ENCODE measurements at regions not wholly inside any gene's neighbourhood (a gene's known extent, or its start where the extent isn't known, plus 50 kb on each side); places are given as distances from the start of the nearest gene placed in this dataset.

- Histone ChIP-seq H3K23ac (ENCODE audit: low read length in 2 of 2) (no peak overlapping the region), H3K14ac (ENCODE audit: low read length in 2 of 2) (no peak overlapping the region), H3K9ac (ENCODE audit: low read length) (no peak overlapping the region), H3K4ac (ENCODE audit: low read depth in 1 of 2, low read length in 2 of 2) (no peak overlapping the region), H2BK120ac (ENCODE audit: low read depth, low read length) (no peak overlapping the region), H3K9me3 (ENCODE audit: control insufficient read depth, low read length) (no peaks in the 10 kb centered on the region), H4K8ac (ENCODE audit: low read length) (no peak overlapping the region), H3K36me3 (ENCODE audit: control insufficient read depth in 1 of 2, insufficient read depth in 2 of 2, low read depth in 1 of 2, low read length in 2 of 2) (no peaks in the 10 kb centered on the region), H3K4me1 (ENCODE audit: control insufficient read depth, insufficient read depth, low read depth, low read length) (peaks cover 6% of the 10 kb centered on the region), H3K27ac (ENCODE audit: low read length, poor library complexity, severe bottlenecking) (no peak overlapping the region), H3K18ac (ENCODE audit: low read depth in 1 of 2, low read length in 2 of 2) (no peak overlapping the region), H2AK5ac (ENCODE audit: low read length, severe bottlenecking) (no peak overlapping the region), H2BK15ac (ENCODE audit: low read depth, poor library complexity, severe bottlenecking) (no peak overlapping the region), H4K91ac (ENCODE audit: low read length) (no peak overlapping the region), H2BK5ac (ENCODE audit: low read depth, low read length, poor library complexity, severe bottlenecking) (no peak overlapping the region), H3K4me3 (ENCODE audit: insufficient read depth in 1 of 2, low read depth in 1 of 2, low read length in 2 of 2) (no peak overlapping the region), H2AFZ (ENCODE audit: low read depth, low read length) (no peak overlapping the region), H3K79me1 (replicated peaks; ENCODE audit: low read length, poor library complexity, severe bottlenecking) (peaks cover 13% of the 10 kb centered on the region), H2BK12ac (ENCODE audit: low read length in 2 of 2) (no peak overlapping the region), H3K4me2 (ENCODE audit: low read length, poor library complexity, severe bottlenecking) (no peak overlapping the region), H3K27me3 (ENCODE audit: control insufficient read depth in 1 of 2, insufficient read depth in 1 of 2, low read length in 2 of 2) (no peaks in the 10 kb centered on the region)
- no peak for DNase-seq
- WGBS, result no CpG with 5 or more reads among the region's 1 CpG
Observed at GRCh38 chr11:33454264-33454663, 197.1 kb downstream of the HIPK3 start.

GRCh38 chr11:33452836-33453624 is 195.8 kb downstream of the HIPK3 start:
- Histone ChIP-seq H3K27me3 (ENCODE audit: control insufficient read depth in 1 of 2, insufficient read depth in 1 of 2, low read length in 2 of 2) (no peaks in the 10 kb centered on the region), H4K8ac (ENCODE audit: low read length) (no peak overlapping the region), H4K91ac (ENCODE audit: low read length) (no peak overlapping the region), H2BK15ac (ENCODE audit: low read depth, poor library complexity, severe bottlenecking) (no peak overlapping the region), H2BK12ac (ENCODE audit: low read length in 2 of 2) (no peak overlapping the region), H3K9me3 (ENCODE audit: control insufficient read depth, low read length) (no peaks in the 10 kb centered on the region), H3K79me1 (replicated peaks; ENCODE audit: low read length, poor library complexity, severe bottlenecking) (peaks cover 9% of the 10 kb centered on the region), H2BK120ac (ENCODE audit: low read depth, low read length) (no peak overlapping the region), H2BK5ac (ENCODE audit: low read depth, low read length, poor library complexity, severe bottlenecking) (no peak overlapping the region), H3K4me2 (ENCODE audit: low read length, poor library complexity, severe bottlenecking) (no peak overlapping the region), H3K18ac (ENCODE audit: low read depth in 1 of 2, low read length in 2 of 2) (no peak overlapping the region), H2AFZ (ENCODE audit: low read depth, low read length) (no peak overlapping the region), H3K4me1 (ENCODE audit: control insufficient read depth, insufficient read depth, low read depth, low read length) (peaks cover 6% of the 10 kb centered on the region), H3K9ac (ENCODE audit: low read length) (peak overlapping the region; percentile 17), H3K4me3 (ENCODE audit: insufficient read depth in 1 of 2, low read depth in 1 of 2, low read length in 2 of 2) (no peak overlapping the region), H3K36me3 (ENCODE audit: control insufficient read depth in 1 of 2, insufficient read depth in 2 of 2, low read depth in 1 of 2, low read length in 2 of 2) (no peaks in the 10 kb centered on the region), H3K14ac (ENCODE audit: low read length in 2 of 2) (no peak overlapping the region), H3K23ac (ENCODE audit: low read length in 2 of 2) (no peak overlapping the region), H3K27ac (ENCODE audit: low read length, poor library complexity, severe bottlenecking) (no peak overlapping the region), H2AK5ac (ENCODE audit: low read length, severe bottlenecking) (no peak overlapping the region), H3K4ac (ENCODE audit: low read depth in 1 of 2, low read length in 2 of 2) (no peak overlapping the region)
- DNase-seq, result peak; percentile 77
- WGBS, result 37% methylated on average over 3 of the region's 3 CpGs

- no peak overlapping the region for H3K14ac ChIP-seq (ENCODE audit: low read length in 2 of 2)
- H3K27me3 ChIP-seq (ENCODE audit: control insufficient read depth in 1 of 2, insufficient read depth in 1 of 2, low read length in 2 of 2), result no peaks in the 10 kb centered on the region
- H3K4me2 ChIP-seq (ENCODE audit: low read length, poor library complexity, severe bottlenecking), result no peak overlapping the region
- H3K23ac ChIP-seq (ENCODE audit: low read length in 2 of 2), result no peak overlapping the region
- H3K36me3 ChIP-seq (ENCODE audit: control insufficient read depth in 1 of 2, insufficient read depth in 2 of 2, low read depth in 1 of 2, low read length in 2 of 2), result no peaks in the 10 kb centered on the region
- no peak overlapping the region for H3K4me3 ChIP-seq (ENCODE audit: insufficient read depth in 1 of 2, low read depth in 1 of 2, low read length in 2 of 2)
- no CpG with 5 or more reads among the region's 2 CpGs for WGBS
- H3K9me3 ChIP-seq (ENCODE audit: control insufficient read depth, low read length), result no peaks in the 10 kb centered on the region
- no peak overlapping the region for H3K4ac ChIP-seq (ENCODE audit: low read depth in 1 of 2, low read length in 2 of 2)
- H2BK12ac ChIP-seq (ENCODE audit: low read length in 2 of 2), result no peak overlapping the region
- H3K9ac ChIP-seq (ENCODE audit: low read length), result no peak overlapping the region
- H2BK5ac ChIP-seq (ENCODE audit: low read depth, low read length, poor library complexity, severe bottlenecking), result no peak overlapping the region
- no peak overlapping the region for H2AK5ac ChIP-seq (ENCODE audit: low read length, severe bottlenecking)
- H2BK15ac ChIP-seq (ENCODE audit: low read depth, poor library complexity, severe bottlenecking), result no peak overlapping the region
- no peak for DNase-seq
- H3K4me1 ChIP-seq (ENCODE audit: control insufficient read depth, insufficient read depth, low read depth, low read length), result peaks cover 6% of the 10 kb centered on the region
- no peak overlapping the region for H2BK120ac ChIP-seq (ENCODE audit: low read depth, low read length)
- H3K27ac ChIP-seq (ENCODE audit: low read length, poor library complexity, severe bottlenecking), result no peak overlapping the region
- peaks cover 4% of the 10 kb centered on the region for H3K79me1 ChIP-seq (replicated peaks; ENCODE audit: low read length, poor library complexity, severe bottlenecking)
- no peak overlapping the region for H3K18ac ChIP-seq (ENCODE audit: low read depth in 1 of 2, low read length in 2 of 2)
- H4K8ac ChIP-seq (ENCODE audit: low read length), result no peak overlapping the region
- H2AFZ ChIP-seq (ENCODE audit: low read depth, low read length), result no peak overlapping the region
- H4K91ac ChIP-seq (ENCODE audit: low read length), result no peak overlapping the region
Observed at GRCh38 chr11:33451364-33451763, 194.2 kb downstream of the HIPK3 start.

- no peak overlapping the region for H3K18ac ChIP-seq (ENCODE audit: low read depth in 1 of 2, low read length in 2 of 2)
- peaks cover 6% of the 10 kb centered on the region for H3K4me1 ChIP-seq (ENCODE audit: control insufficient read depth, insufficient read depth, low read depth, low read length)
- H2BK120ac ChIP-seq (ENCODE audit: low read depth, low read length), result no peak overlapping the region
- no peak overlapping the region for H2BK5ac ChIP-seq (ENCODE audit: low read depth, low read length, poor library complexity, severe bottlenecking)
- peaks cover 3% of the 10 kb centered on the region for H3K79me1 ChIP-seq (replicated peaks; ENCODE audit: low read length, poor library complexity, severe bottlenecking)
- H3K4me3 ChIP-seq (ENCODE audit: insufficient read depth in 1 of 2, low read depth in 1 of 2, low read length in 2 of 2), result no peak overlapping the region
- no peak overlapping the region for H2AFZ ChIP-seq (ENCODE audit: low read depth, low read length)
- H4K8ac ChIP-seq (ENCODE audit: low read length), result no peak overlapping the region
- no peak overlapping the region for H3K4me2 ChIP-seq (ENCODE audit: low read length, poor library complexity, severe bottlenecking)
- H3K27ac ChIP-seq (ENCODE audit: low read length, poor library complexity, severe bottlenecking), result no peak overlapping the region
- H3K27me3 ChIP-seq (ENCODE audit: control insufficient read depth in 1 of 2, insufficient read depth in 1 of 2, low read length in 2 of 2), result no peaks in the 10 kb centered on the region
- H3K9ac ChIP-seq (ENCODE audit: low read length), result no peak overlapping the region
- H3K4ac ChIP-seq (ENCODE audit: low read depth in 1 of 2, low read length in 2 of 2), result no peak overlapping the region
- H3K36me3 ChIP-seq (ENCODE audit: control insufficient read depth in 1 of 2, insufficient read depth in 2 of 2, low read depth in 1 of 2, low read length in 2 of 2), result no peaks in the 10 kb centered on the region
- no peak overlapping the region for H2AK5ac ChIP-seq (ENCODE audit: low read length, severe bottlenecking)
- 75% methylated on average over 3 of the region's 3 CpGs for WGBS
- no peak overlapping the region for H3K14ac ChIP-seq (ENCODE audit: low read length in 2 of 2)
- no peak for DNase-seq
- H4K91ac ChIP-seq (ENCODE audit: low read length), result no peak overlapping the region
- no peaks in the 10 kb centered on the region for H3K9me3 ChIP-seq (ENCODE audit: control insufficient read depth, low read length)
- no peak overlapping the region for H3K23ac ChIP-seq (ENCODE audit: low read length in 2 of 2)
- no peak overlapping the region for H2BK12ac ChIP-seq (ENCODE audit: low read length in 2 of 2)
- H2BK15ac ChIP-seq (ENCODE audit: low read depth, poor library complexity, severe bottlenecking), result no peak overlapping the region
Observed at GRCh38 chr11:33449798-33450197, 192.6 kb downstream of the HIPK3 start.
